ENCODE measurements at regions not wholly inside any gene's neighbourhood (a gene's known extent, or its start where the extent isn't known, plus 50 kb on each side); places are given as distances from the start of the nearest gene placed in this dataset.

DNA sequence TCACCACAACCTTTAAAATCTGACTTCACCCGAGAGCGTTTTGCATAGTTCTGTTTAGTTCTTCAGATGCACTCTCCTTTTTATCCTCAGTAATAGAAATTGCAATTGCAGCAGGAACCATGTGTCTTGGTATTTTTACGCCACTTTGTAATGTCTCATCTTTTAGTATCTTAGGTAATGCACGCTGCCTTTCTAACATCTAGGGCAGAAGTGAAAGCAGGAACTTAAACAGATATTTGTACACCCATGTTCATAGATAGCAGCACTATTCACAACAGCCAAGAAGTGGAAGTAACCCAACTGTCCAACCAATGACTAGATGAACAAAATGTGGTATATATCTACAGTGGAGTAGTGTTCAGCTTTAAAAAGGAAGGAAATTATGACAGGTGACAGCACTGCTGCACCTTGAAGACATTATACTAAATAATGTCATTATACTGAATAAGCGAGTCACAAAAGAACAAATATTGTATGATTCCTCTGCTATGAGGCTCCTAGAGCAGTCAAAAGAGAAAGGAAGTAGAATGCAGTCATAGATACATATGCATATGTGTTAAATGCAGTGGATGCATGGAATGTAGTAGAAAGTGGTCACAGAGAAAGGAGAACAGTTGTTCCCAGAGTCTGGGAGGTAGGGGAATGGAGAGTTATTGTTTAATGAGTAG lies 105.9 kb upstream of the GJB6 start:
- TF ChIP-seq, protein P1, sequence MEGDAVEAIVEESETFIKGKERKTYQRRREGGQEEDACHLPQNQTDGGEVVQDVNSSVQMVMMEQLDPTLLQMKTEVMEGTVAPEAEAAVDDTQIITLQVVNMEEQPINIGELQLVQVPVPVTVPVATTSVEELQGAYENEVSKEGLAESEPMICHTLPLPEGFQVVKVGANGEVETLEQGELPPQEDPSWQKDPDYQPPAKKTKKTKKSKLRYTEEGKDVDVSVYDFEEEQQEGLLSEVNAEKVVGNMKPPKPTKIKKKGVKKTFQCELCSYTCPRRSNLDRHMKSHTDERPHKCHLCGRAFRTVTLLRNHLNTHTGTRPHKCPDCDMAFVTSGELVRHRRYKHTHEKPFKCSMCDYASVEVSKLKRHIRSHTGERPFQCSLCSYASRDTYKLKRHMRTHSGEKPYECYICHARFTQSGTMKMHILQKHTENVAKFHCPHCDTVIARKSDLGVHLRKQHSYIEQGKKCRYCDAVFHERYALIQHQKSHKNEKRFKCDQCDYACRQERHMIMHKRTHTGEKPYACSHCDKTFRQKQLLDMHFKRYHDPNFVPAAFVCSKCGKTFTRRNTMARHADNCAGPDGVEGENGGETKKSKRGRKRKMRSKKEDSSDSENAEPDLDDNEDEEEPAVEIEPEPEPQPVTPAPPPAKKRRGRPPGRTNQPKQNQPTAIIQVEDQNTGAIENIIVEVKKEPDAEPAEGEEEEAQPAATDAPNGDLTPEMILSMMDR (IDR thresholded peaks at IDR 0.05; ENCODE audit: insufficient read depth, low read length, poor library complexity, severe bottlenecking): no peak
- no peak for TF ChIP-seq EZH2phosphoT487 (conservative IDR thresholded peaks at IDR 0.05; ENCODE audit: low read length)
